ENCODE measurements at regions not wholly inside any gene's neighbourhood (a gene's known extent, or its start where the extent isn't known, plus 50 kb on each side); places are given as distances from the start of the nearest gene placed in this dataset.
"Not testable (repeated sequence)": the region's sequence is repeated elsewhere in the genome, so short reads cannot be mapped to it uniquely, and the experiment has no call there.

DNA sequence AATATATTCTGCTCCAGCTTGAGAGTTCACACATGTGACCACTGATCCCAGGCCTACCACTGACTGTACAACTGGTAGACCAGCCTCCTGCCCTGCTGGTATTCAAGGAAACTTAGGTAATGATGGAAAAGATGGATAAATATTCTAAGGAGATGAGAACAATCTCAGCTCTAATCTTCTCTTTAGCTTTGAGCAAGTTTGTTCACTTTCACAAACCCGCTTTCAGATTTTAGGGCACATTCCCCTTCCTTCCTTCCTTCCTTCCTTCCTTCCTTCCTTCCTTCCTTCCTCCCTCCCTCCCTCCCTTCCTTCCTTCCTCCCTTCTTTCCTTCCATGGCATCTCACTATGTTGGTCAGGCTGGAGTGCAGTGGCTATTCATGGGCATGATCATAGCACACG, 88.2 kb upstream of the PHACTR1 start:
- no peak for DNase-seq

DNA sequence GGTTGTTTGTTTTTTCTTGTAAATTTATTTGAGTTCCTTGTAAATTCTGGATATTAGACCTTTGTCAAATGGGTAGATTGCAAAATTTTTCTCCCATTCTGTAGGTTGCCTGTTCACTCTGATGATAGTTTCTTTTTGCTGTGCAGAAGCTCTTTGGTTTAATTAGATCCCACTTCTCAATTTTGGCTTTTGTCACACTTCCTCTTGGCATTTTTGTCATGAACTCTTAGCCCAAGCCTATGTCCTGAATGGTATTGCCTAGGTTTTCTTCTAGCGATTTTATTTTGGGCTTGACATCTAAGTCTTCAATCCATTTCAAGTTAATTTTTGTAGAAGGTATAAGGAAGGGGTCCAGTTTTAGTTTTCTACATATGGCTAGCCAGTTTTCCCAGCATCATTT, 82.8 kb upstream of the PHACTR1 start:
- not testable (repeated sequence) for DNase-seq

DNA sequence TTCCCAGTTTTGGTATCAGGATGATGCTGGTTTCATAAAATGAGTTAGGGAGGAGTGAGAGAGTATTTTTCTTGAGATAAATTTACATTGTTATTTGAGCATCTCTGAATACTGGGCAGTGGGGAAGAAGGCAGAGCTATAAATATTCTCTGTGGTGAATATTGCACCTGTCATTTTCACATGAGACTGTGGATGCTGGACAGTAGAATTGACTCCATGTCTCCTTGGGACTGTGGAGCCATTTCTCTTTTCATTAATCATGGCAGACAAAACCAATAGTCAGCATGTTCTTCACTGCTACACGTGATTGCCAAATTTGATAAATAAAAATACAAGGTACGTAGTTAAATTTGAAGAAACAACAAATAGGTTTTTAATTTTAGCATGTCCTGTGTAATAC, 81.2 kb upstream of the PHACTR1 start:
- no peak for DNase-seq

DNA sequence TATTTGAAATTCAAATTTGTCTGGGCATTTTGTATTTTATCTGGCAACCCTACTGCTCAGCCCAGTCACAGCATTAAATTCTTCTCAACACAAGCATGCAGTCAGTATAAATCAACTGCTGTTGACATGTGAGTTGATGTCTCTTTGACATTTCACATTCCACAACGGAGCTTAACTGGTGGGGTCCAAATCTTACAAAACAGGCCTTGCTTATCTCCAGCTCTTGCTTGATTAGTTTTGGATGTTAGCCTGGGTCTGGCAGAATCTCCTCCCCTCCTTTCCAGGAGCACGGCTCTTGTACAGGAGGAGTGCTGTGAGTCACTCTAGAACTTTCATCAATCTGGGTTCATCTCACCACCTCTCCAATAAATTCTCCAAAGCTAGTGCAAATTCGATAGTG, 80.8 kb upstream of the PHACTR1 start:
- no peak for DNase-seq

DNA sequence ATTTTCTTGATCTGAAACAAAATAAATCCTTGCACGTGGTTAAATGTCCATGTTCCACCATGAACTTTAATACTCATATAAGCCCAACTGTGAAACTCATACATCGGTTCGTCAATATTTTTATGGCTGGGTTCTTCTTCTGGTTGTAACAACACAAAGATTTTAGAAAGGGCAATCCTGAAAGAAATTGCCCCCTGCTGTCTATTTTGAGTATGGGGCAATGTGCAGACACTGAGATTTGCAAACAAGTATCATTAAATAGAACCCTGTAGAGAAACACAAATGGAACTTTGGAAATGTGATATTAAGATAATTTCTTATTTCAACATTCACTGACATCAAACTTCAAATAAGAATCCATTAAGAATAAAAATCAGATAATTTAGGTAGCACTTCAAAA, 80.2 kb upstream of the PHACTR1 start:
- no peak for DNase-seq

DNA sequence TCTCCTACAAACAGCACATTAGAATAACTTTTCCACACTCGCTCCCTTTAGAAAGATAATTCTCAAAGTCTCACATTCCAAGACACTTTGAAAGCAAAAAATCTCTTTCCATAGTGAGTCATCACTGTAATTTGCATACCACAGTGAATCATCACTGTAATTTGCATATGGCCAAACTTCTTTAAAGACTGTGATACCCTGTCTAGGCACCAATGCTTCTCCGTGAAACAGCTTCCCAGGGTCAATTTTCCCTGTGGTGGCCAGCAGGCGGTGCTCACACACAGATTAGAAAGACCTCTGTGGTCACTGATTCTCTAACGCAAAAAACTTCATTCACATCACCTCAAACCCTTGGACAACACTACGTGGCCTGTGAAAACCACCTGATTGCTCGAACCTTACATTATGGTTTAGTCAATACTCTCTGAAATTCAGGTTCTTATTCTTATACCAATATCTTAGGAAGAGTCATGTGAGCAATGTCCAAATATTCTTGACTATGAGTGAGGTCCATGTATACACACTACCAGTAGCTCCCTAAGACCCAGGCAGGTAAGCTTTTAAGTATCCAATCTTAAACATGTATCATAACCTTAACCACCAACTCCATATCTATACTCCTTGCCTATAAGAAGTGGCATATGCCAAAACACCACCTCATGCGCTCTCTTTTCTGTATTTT, 78.5 kb upstream of the PHACTR1 start:
- peak; percentile 17 for DNase-seq

DNA sequence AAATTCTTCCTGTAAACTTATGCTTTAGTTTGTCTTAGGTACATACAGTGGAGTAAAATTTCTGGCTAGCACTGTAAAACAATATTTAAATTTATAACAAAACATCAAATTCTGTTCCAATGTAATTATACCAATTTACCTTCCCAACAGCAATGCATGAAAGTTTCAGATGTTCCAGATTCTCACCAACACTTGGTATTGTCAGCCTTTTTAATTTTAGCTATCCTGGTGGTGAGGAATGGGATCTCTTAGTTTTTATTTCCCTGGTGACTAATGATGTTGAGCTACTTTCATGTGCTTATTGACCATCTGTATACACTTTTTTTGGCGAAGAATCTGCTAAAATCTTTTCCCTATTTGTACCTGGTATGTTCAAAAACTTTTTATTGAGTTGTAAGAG, 76.1 kb upstream of the PHACTR1 start:
- no peak for DNase-seq

DNA sequence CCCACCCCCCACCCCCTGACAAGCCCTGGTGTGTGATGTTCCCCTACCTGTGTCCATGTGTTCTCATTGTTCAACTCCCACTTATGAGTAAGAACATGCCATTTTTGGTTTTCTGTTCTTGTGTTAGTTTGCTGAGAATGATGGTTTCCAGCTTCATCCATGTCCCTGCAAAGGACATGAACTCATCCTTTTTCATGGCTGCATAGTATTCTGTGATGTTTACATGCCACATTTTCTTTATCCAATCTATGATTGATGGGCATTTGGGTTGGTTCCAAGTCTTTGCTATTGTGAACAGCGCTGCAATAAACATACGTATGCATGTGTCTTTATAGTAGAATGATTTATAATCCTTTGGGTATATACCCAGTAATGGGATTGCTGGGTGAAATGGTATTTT, 74.8 kb upstream of the PHACTR1 start:
- not testable (repeated sequence) for DNase-seq

DNA sequence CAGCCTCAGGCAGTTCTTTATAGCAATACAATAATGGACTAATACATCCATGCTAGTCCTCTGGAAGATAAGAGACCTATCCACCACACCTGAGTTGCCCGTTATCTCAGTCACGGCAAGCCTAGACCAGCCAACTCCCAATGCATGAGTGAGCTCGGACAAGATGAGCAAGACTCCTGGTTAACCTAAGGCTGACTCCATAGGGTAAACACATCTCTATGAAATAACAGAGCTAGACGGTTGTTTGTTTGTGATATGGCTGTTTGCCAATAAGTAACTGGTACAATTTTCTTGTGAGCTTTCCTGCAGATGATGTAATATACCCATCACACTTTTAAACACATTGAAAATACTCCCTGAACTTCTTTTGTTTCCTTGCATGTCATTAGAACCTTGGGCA, 70.6 kb upstream of the PHACTR1 start:
- DNase-seq, result no peak

DNA sequence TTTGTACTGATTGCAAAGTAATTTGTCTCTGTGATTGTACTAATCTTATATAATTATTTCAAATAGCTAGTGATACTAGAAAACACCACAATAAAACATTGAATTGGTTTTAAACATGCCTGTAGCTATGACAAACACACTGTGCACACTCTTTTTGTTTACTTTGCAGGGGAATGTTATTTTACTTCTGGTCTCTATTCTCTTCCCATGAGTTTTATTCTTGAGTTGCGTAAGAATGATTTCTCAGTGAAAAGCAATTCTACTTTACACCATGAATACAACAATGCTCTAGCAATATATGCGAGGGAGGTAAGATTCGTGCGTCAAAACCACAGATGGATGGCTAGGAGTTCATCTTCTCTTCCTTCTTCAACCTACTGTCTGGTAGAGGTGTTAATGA, 68.4 kb upstream of the PHACTR1 start:
- no peak for DNase-seq

DNA sequence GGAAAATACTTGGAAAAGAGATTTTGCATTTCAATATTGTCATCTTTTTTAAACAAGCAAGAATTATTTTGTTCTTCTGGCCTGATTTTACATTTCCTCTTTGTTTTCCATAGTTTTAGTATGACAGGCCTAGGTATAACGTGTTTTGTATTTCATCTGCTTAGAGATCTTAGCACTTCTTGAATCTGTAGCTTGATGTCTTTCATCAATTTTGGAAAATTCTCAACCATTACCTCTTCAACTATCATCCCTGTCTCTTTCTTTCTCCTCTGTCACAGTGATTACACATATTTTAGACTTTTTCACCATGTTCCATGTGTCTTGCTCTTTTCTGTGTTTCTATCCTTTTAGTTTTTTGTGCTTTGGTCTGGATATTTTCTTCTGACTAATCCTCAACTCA, 67.2 kb upstream of the PHACTR1 start:
- DNase-seq, result no peak

DNA sequence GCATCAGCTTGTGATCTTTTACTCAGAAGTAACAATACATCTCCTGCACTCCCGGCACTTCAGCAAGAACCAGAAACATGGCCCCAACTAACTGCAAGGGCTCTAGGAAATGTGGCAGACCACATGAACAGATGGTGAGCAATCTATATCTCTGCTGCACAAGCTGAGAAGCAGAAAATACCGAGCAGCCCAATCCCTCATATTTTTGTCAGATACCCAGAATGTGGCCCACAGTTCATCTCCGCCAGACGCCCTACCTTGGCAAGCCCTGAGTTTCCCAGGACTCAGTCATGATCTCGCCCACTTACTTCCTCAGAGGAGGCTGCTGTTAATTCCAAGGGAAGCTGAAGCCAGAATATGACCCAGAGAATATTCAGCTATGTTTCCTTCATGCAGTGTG, 63.1 kb upstream of the PHACTR1 start:
- no peak for DNase-seq

DNA sequence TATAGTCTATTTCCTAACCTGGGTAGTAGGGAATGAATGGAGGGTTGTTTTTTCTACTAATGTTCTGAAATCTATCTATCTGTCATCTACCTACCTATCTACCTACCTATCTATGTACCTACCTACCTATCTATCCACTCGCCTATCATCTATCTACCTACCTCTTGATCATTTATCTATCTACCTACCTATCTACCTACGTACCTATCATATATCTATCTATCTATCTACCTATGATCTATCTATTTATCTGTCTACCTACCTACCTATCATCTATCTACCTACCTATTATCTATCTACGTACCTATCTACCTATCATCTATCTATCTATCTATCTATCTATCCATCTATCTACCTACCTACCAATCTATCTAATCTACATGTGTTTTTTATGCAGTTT, 62.5 kb upstream of the PHACTR1 start:
- no peak for DNase-seq

DNA sequence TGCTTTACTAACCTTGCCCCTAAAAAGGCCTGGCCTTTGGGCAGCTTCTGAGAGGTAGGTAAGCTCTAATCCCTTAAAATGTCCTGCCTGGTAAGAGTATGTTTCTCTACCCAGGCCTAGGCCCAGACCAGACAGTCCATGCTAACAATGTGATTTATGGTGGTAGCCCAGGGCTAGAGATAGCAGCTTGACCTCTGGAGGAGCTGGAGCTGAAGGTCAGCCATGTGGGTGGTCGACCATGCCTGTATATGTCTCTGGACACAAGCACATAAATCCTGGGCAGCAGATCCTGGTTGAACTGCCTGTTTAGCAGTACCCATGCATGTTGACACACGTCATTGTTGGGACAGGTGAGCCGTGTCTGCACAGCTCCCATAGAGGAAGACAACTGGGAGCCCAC, 62.1 kb upstream of the PHACTR1 start:
- no peak for DNase-seq

DNA sequence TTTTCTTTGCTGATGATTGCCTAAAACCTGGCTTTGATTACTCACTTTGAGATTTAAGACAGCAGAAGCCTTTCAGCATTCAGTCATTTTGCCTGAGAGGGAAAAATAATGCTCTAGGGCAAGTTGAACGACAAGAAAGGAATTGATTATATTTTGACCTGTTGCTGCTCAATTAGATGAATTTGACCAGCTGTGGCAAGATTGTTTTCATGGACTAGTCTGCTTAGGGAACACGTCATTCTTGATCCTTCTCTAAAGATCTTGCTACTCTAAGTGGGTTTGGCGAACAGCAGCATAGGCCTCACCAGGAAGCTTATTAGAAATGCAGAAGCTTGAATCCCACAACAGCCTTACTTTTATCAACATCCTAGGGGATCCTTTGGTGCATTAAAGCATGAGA, 59.7 kb upstream of the PHACTR1 start:
- DNase-seq, result no peak

DNA sequence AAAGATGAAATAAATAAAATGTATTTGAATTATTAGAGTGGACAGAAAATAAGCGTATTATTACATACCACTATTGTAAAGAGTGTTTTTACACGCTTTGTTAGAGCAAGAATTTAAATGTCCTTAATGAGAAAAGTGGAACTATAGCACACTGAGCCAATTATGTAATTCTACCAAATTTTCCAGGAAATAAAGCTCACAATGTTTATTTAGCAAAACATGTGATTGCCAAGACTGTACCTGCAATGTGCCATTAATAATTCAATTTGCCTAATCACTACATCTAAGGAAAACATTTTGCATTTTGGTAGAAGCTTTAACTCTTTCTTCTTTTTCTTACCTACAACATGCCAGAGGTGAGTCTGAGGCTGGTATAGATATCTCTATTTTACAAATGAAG, 58.7 kb upstream of the PHACTR1 start:
- no peak for DNase-seq

DNA sequence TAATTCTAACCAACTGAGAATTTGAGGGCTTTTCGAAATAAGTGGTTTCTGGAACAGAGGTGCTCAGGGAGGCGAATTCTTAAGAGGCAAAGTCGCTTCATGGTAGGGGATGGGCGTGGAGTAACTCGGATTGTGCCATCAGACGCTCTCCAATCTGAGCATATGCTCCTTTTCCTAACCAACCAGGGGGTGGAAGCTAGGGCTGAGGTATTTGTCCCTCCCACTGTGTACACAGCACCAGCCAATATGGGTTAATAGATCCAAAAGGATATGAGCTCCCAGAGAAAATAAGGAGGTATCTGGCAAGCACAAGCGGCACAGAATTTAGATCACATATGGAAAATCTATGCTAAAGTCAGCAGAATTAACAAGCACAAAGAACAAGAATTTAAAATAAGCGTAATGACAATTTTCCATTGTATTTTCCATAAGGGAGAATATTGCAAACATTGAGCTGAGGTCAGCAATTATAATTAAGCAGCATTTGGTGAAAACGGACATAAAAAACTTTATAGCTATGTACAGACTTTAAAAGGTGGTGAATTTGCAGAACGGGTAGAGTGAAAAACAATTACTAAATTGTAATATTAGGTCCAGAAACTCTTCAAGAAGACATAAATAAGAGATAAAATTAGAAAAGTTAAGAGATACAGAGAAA, 55.0 kb upstream of the PHACTR1 start:
- DNase-seq, result no peak

Measured in NCI-H146 (cell line).